ENCODE measurements at regions not wholly inside any gene's neighbourhood (a gene's known extent, or its start where the extent isn't known, plus 50 kb on each side); places are given as distances from the start of the nearest gene placed in this dataset.

GRCh38 chr9:73871636-73872035 lies 625.5 kb upstream of the RORB start:
- TF ChIP-seq POLR2AphosphoS5 (IDR thresholded peaks at IDR 0.05; ENCODE audit: low read depth, low read length) = no peak
- no peak for TF ChIP-seq REST (IDR thresholded peaks at IDR 0.05; ENCODE audit: insufficient read depth in 1 of 2, low read depth in 2 of 2, low read length in 2 of 2)
- no peak for TF ChIP-seq SIN3A (IDR thresholded peaks at IDR 0.05; ENCODE audit: borderline replicate concordance, insufficient read depth, low read length)
- TF ChIP-seq TAF1 (IDR thresholded peaks at IDR 0.05; ENCODE audit: borderline replicate concordance, insufficient read depth, low read length) = no peak

Data from PFSK-1 (cell line).